HG02973 (cell line): ENCODE measurements at regions not wholly inside any gene's neighbourhood (a gene's known extent, or its start where the extent isn't known, plus 50 kb on each side); places are given as distances from the start of the nearest gene placed in this dataset.
"Not testable (repeated sequence)": the region's sequence is repeated elsewhere in the genome, so short reads cannot be mapped to it uniquely, and the experiment has no call there.

Experiments
- ATAC-seq: cut with Tn5 transposase; IDR thresholded peaks from one replicate; pipeline ENCODE4 v1.9.1; 2021; ENCODE audit warnings: moderate library complexity; ENCODE audit not compliant: unreplicated experiment

- no peak for ATAC-seq
Measured at GRCh38 chr4:124946696-124947095, 234.2 kb upstream of the ANKRD50 start.

- ATAC-seq = peak; percentile 48
Measured at GRCh38 chr4:124945422-124945821, 232.9 kb upstream of the ANKRD50 start.

GRCh38 chr4:124943938-124944337 lies 231.4 kb upstream of the ANKRD50 start:
- no peak for ATAC-seq

GRCh38 chr4:124943145-124943889 lies 230.8 kb upstream of the ANKRD50 start:
- no peak for ATAC-seq

- no peak for ATAC-seq
Measured at GRCh38 chr4:124941267-124941666, 228.7 kb upstream of the ANKRD50 start.

GRCh38 chr4:124940387-124940786 lies 227.9 kb upstream of the ANKRD50 start:
- no peak for ATAC-seq

GRCh38 chr4:124939908-124940307 lies 227.4 kb upstream of the ANKRD50 start:
- no peak for ATAC-seq

- no peak for ATAC-seq
Measured at GRCh38 chr4:124938836-124939235, 226.3 kb upstream of the ANKRD50 start.

- no peak for ATAC-seq
Measured at GRCh38 chr4:124937993-124938392, 225.5 kb upstream of the ANKRD50 start.

- ATAC-seq = no peak
Measured at GRCh38 chr4:124936427-124936826, 223.9 kb upstream of the ANKRD50 start.

- ATAC-seq = no peak
Measured at GRCh38 chr4:124934916-124935315, 222.4 kb upstream of the ANKRD50 start.

- no peak for ATAC-seq
Measured at GRCh38 chr4:124933521-124933920, 221.0 kb upstream of the ANKRD50 start.

GRCh38 chr4:124932447-124932846 lies 219.9 kb upstream of the ANKRD50 start:
- ATAC-seq = no peak

GRCh38 chr4:124931050-124931449 lies 218.5 kb upstream of the ANKRD50 start:
- no peak for ATAC-seq

- ATAC-seq = not testable (repeated sequence)
Measured at GRCh38 chr4:124922748-124923147, 210.2 kb upstream of the ANKRD50 start.

GRCh38 chr4:124918559-124919122 lies 206.1 kb upstream of the ANKRD50 start:
- no peak for ATAC-seq

- ATAC-seq = no peak
Measured at GRCh38 chr4:124915073-124915472, 202.5 kb upstream of the ANKRD50 start.

- no peak for ATAC-seq
Measured at GRCh38 chr4:124913237-124913636, 200.7 kb upstream of the ANKRD50 start.

- ATAC-seq = no peak
Measured at GRCh38 chr4:124910327-124910726, 197.8 kb upstream of the ANKRD50 start.

- ATAC-seq = no peak
Measured at GRCh38 chr4:124907881-124908280, 195.3 kb upstream of the ANKRD50 start.

GRCh38 chr4:124905441-124905840 lies 192.9 kb upstream of the ANKRD50 start:
- ATAC-seq = no peak

GRCh38 chr4:124904723-124905388 lies 192.3 kb upstream of the ANKRD50 start:
- ATAC-seq = no peak
